Activated CD8-positive, alpha-beta memory T cell treated with anti-CD3 and anti-CD28 coated beads for 1 hour (primary cell): ENCODE measurements at regions not wholly inside any gene's neighbourhood (a gene's known extent, or its start where the extent isn't known, plus 50 kb on each side); places are given as distances from the start of the nearest gene placed in this dataset.

Source experiments
- DNase-seq, 2 donors: peaks; one replicate each; pipeline ENCODE4 v3.0.0-alpha.2; 2020; ENCODE audit warnings: low read depth in 1 of 2; ENCODE audit errors: extremely low read depth in 1 of 2

GRCh38 chr20:50370036-50370566 is 140.1 kb upstream of the PTPN1 start:
- no peak for DNase-seq

- no peak for DNase-seq
Measured at GRCh38 chr20:50371878-50372769, 138.1 kb upstream of the PTPN1 start.

GRCh38 chr20:50372770-50373088 is 137.5 kb upstream of the PTPN1 start:
- DNase-seq: no peak

GRCh38 chr20:50373674-50374286 is 136.4 kb upstream of the PTPN1 start:
- DNase-seq: no peak

- no peak for DNase-seq
Measured at GRCh38 chr20:50374541-50375078, 135.6 kb upstream of the PTPN1 start.

- no peak for DNase-seq
Measured at GRCh38 chr20:50376179-50376887, 133.8 kb upstream of the PTPN1 start.

- DNase-seq: no peak
Measured at GRCh38 chr20:50376888-50377459, 133.2 kb upstream of the PTPN1 start.

- no peak for DNase-seq
Measured at GRCh38 chr20:50378170-50379000, 131.8 kb upstream of the PTPN1 start.

GRCh38 chr20:50379049-50379990 is 130.9 kb upstream of the PTPN1 start:
- no peak for DNase-seq

- no peak for DNase-seq
Measured at GRCh38 chr20:50379991-50380696, 130.0 kb upstream of the PTPN1 start.

GRCh38 chr20:50380697-50381040 is 129.5 kb upstream of the PTPN1 start:
- DNase-seq: no peak

- no peak for DNase-seq
Measured at GRCh38 chr20:50381075-50381732, 129.0 kb upstream of the PTPN1 start.

- DNase-seq: no peak
Measured at GRCh38 chr20:50381771-50382593, 128.2 kb upstream of the PTPN1 start.

GRCh38 chr20:50385733-50386640 is 124.2 kb upstream of the PTPN1 start:
- DNase-seq: peak; percentile 16 to 35

- no peak for DNase-seq
Measured at GRCh38 chr20:50386641-50386960, 123.6 kb upstream of the PTPN1 start.
